Suprapubic skin (tissue), 4 donors: ENCODE measurements at regions not wholly inside any gene's neighbourhood (a gene's known extent, or its start where the extent isn't known, plus 50 kb on each side); places are given as distances from the start of the nearest gene placed in this dataset.

Experiments
- CTCF ChIP-seq, 2 donors: fragments of 200-600 bp in 1 of 2; fragments of 450-650 bp in 1 of 2; sonication (generic) in 1 of 2; IDR thresholded peaks; one replicate each; pipeline ENCODE4 v1.5.1; 2016 to 2019; ENCODE audit warnings: antibody characterized with exemption in 2 of 2, mild to moderate bottlenecking in 1 of 2, moderate library complexity in 1 of 2
- POLR2A ChIP-seq, 2 donors: fragments of 450-650 bp; IDR thresholded peaks; one replicate each; pipeline ENCODE4 v1.6.1; 2017; ENCODE audit warnings: antibody characterized with exemption in 2 of 2, mild to moderate bottlenecking in 2 of 2, moderate library complexity in 2 of 2
- POLR2AphosphoS5 ChIP-seq, 3 donors: sonication (generic); formaldehyde crosslinking; IDR thresholded peaks; one replicate each; pipeline ENCODE4 v1.6.1; 2017; ENCODE audit warnings: antibody characterized with exemption in 3 of 3

- no peak for TF ChIP-seq POLR2A (IDR thresholded peaks at IDR 0.05)
- TF ChIP-seq CTCF (IDR thresholded peaks at IDR 0.05): no peak
- TF ChIP-seq POLR2AphosphoS5 (IDR thresholded peaks at IDR 0.05): no peak
These were observed 379.2 kb upstream of the SLC35B3 start for GRCh38 chr6:8814440-8815000.
